ENCODE measurements at regions not wholly inside any gene's neighbourhood (a gene's known extent, or its start where the extent isn't known, plus 50 kb on each side); places are given as distances from the start of the nearest gene placed in this dataset.

- ChIA-PET POLR2A (no interaction called here), CTCF (interaction anchor here (1.5 kb wide), 1 partner anchor 16 kb away, joined by 4 read pairs; no protein-coding TSS in a partner anchor)
- no peak for DNase-seq (ENCODE audit: extremely low spot score)
- TF ChIP-seq, protein P1, sequence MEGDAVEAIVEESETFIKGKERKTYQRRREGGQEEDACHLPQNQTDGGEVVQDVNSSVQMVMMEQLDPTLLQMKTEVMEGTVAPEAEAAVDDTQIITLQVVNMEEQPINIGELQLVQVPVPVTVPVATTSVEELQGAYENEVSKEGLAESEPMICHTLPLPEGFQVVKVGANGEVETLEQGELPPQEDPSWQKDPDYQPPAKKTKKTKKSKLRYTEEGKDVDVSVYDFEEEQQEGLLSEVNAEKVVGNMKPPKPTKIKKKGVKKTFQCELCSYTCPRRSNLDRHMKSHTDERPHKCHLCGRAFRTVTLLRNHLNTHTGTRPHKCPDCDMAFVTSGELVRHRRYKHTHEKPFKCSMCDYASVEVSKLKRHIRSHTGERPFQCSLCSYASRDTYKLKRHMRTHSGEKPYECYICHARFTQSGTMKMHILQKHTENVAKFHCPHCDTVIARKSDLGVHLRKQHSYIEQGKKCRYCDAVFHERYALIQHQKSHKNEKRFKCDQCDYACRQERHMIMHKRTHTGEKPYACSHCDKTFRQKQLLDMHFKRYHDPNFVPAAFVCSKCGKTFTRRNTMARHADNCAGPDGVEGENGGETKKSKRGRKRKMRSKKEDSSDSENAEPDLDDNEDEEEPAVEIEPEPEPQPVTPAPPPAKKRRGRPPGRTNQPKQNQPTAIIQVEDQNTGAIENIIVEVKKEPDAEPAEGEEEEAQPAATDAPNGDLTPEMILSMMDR (IDR thresholded peaks at IDR 0.05; ENCODE audit: control extremely low read depth, extremely low read depth, low read depth, missing control alignments): no peak
Observed at GRCh38 chr18:61657066-61657732, 235.6 kb downstream of the RNF152 start.

- no peak for DNase-seq (ENCODE audit: extremely low spot score)
- CTCF ChIA-PET: interaction anchor here (1.1 kb wide), 1 partner anchor 10 kb away, joined by 3 read pairs; no protein-coding TSS in a partner anchor
- TF ChIP-seq, protein P1 (IDR thresholded peaks at IDR 0.05; ENCODE audit: control extremely low read depth, extremely low read depth, low read depth, missing control alignments): no peak
- POLR2A ChIA-PET: no interaction called here
Observed at GRCh38 chr18:61655630-61656029, 237.2 kb downstream of the RNF152 start.

GRCh38 chr18:61653823-61654551 is 238.8 kb downstream of the RNF152 start:
- TF ChIP-seq, protein P1 (IDR thresholded peaks at IDR 0.05; ENCODE audit: control extremely low read depth, extremely low read depth, low read depth, missing control alignments): no peak
- DNase-seq (ENCODE audit: extremely low spot score): no peak
- ChIA-PET CTCF (no interaction called here), POLR2A (no interaction called here)

GRCh38 chr18:61651880-61652268 is 240.9 kb downstream of the RNF152 start:
- CTCF ChIA-PET: no interaction called here
- TF ChIP-seq, protein P1 (IDR thresholded peaks at IDR 0.05; ENCODE audit: control extremely low read depth, extremely low read depth, low read depth, missing control alignments): no peak
- POLR2A ChIA-PET: no interaction called here
- no peak for DNase-seq (ENCODE audit: extremely low spot score)

DNA sequence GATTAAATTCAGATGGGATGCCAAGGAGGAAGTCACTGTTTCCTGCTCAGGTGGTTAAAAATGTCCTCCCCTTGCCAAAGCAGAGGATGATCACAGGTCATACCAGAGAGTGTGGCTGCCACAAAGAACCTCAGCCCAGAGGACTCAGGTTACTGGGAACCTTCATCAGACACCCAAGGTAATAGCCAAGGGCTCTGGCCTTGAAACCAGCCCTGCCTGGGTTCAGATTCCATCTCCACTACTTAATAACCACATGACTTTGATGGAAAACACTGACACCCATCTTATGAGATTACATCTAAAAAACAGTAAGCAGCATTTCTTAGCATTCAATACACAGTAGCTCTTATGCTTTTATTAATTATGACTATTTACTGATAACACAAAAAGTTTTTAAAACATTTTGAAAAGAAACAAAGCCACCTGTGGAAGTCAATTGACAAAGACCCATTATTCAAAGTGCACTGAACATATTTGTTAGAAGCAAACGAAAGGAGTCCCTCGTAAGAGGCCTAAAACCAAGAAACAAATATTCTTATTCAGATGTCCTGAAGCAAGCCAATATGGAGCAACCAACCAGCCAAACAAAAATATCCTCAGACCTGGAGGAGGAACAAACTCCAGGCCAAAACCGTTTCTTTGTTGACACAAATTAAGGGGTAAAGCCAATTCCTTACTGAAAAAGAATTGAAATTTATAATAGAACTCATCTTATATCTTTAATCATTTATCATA is 241.5 kb downstream of the RNF152 start:
- no peak for DNase-seq (ENCODE audit: extremely low spot score)
- TF ChIP-seq, protein P1 (IDR thresholded peaks at IDR 0.05; ENCODE audit: control extremely low read depth, extremely low read depth, low read depth, missing control alignments): no peak
- POLR2A ChIA-PET: no interaction called here
- CTCF ChIA-PET: no interaction called here

GRCh38 chr18:61643884-61644647 is 248.7 kb downstream of the RNF152 start:
- ChIA-PET POLR2A (no interaction called here), CTCF (interaction anchor here (1.3 to 1.7 kb wide), 2 partner anchors 8 to 19 kb away, joined by 3 to 5 read pairs; no protein-coding TSS in a partner anchor)
- TF ChIP-seq, protein P1 (IDR thresholded peaks at IDR 0.05; ENCODE audit: control extremely low read depth, extremely low read depth, low read depth, missing control alignments): no peak
- no peak for DNase-seq (ENCODE audit: extremely low spot score)

Data from GM10248 (cell line).